SK-N-SH (cell line): ENCODE measurements at regions not wholly inside any gene's neighbourhood (a gene's known extent, or its start where the extent isn't known, plus 50 kb on each side); places are given as distances from the start of the nearest gene placed in this dataset.

Experiments used
- CTCF ChIA-PET: fragments of 300-600, 350-600 bp; formaldehyde crosslinking; extraction: SDS; loops from one replicate; lab custom pipeline; 2021; lab: Yijun Ruan, JAX
- POLR2A ChIA-PET: fragments of 350-600 bp; sonication (Branson Sonifier 250); formaldehyde crosslinking; extraction: SDS; loops from one replicate; lab custom pipeline; 2020; ENCODE audit warnings: antibody characterized with exemption, inconsistent platforms; lab: Yijun Ruan, JAX
- DNase-seq: peaks from one replicate; pipeline ENCODE4 v3.0.0; 2012
- H2AFZ ChIP-seq: fragments of 200-600 bp; sonication (generic); 2 replicates; pipeline ENCODE4 v1.8.1; 2016; ENCODE audit warnings: antibody characterized with exemption, mild to moderate bottlenecking, low read depth
- H3F3A ChIP-seq: fragments of 200-600 bp; sonication (generic); replicated peaks from 2 replicates; pipeline ENCODE3; 2016; ENCODE audit warnings: antibody characterized with exemption, mild to moderate bottlenecking; ENCODE audit not compliant: insufficient read depth
- H3K27ac ChIP-seq, 2 experiments: fragments of 200-500 bp in 1 of 2; fragments of 200-600 bp in 1 of 2; sonication (Bioruptor generic) in 1 of 2; sonication (generic), shearing (Covaris generic) in 1 of 2; 2 replicates each; pipeline versions ENCODE4 v1.5.1 to v1.6.1; 2014 to 2016; ENCODE audit warnings: low read depth in 2 of 2, inconsistent platforms in 1 of 2, low read length in 1 of 2, mild to moderate bottlenecking in 1 of 2, mixed read lengths in 1 of 2
- H3K27me3 ChIP-seq: fragments of 200-600 bp; sonication (generic), shearing (Covaris generic); 2 replicates; pipeline ENCODE4 v1.6.1; 2016; ENCODE audit warnings: mixed run types; ENCODE audit not compliant: insufficient read depth
- H3K36me3 ChIP-seq, 2 experiments: fragments of 200-500 bp in 1 of 2; fragments of 200-600 bp in 1 of 2; sonication (Bioruptor generic) in 1 of 2; sonication (generic) in 1 of 2; replicated peaks in 1 of 2; 2 replicates each; pipeline versions ENCODE3 to v1.5.1; 2014 to 2016; ENCODE audit warnings: low read length in 1 of 2, mild to moderate bottlenecking in 1 of 2; ENCODE audit not compliant: insufficient read depth in 2 of 2, control insufficient read depth in 1 of 2
- H3K4me1 ChIP-seq, 2 experiments: fragments of 200-500 bp in 1 of 2; fragments of 200-600 bp in 1 of 2; sonication (Bioruptor generic) in 1 of 2; sonication (generic), shearing (Covaris generic) in 1 of 2; 2 replicates each; pipeline versions ENCODE4 v1.5.1 to v1.6.1; 2014 to 2016; ENCODE audit warnings: low read depth in 1 of 2, low read length in 1 of 2, mixed run types in 1 of 2; ENCODE audit not compliant: insufficient read depth in 2 of 2, control insufficient read depth in 1 of 2
- H3K4me2 ChIP-seq: fragments of 200-600 bp; sonication (generic), shearing (Covaris generic); 2 replicates; pipeline ENCODE4 v1.6.1; 2017; ENCODE audit warnings: mixed run types
- H3K4me3 ChIP-seq, 2 experiments: fragments of 200-500 bp in 1 of 2; fragments of 200-600 bp in 1 of 2; sonication (Bioruptor generic) in 1 of 2; sonication (generic), shearing (Covaris generic) in 1 of 2; 2 replicates each; pipeline versions ENCODE4 v1.5.1 to v1.8.1; 2014 to 2016; ENCODE audit warnings: low read depth in 2 of 2, inconsistent platforms in 1 of 2, low read length in 1 of 2, mild to moderate bottlenecking in 1 of 2, mixed read lengths in 1 of 2, moderate library complexity in 1 of 2
- H3K79me2 ChIP-seq: fragments of 200-600 bp; sonication (generic); 2 replicates; pipeline ENCODE4 v1.8.1; 2017; ENCODE audit warnings: mild to moderate bottlenecking; ENCODE audit not compliant: insufficient read depth
- H3K9ac ChIP-seq: fragments of 200-600 bp; sonication (generic); 2 replicates; pipeline ENCODE4 v1.6.1; 2017; ENCODE audit warnings: mixed run types
- H3K9me2 ChIP-seq: fragments of 200-600 bp; sonication (generic); 2 replicates; pipeline ENCODE4 v1.6.1; 2017; ENCODE audit warnings: mixed run types
- H3K9me3 ChIP-seq: fragments of 200-600 bp; sonication (generic); 2 replicates; pipeline ENCODE4 v1.6.1; 2017; ENCODE audit warnings: mixed run types, mild to moderate bottlenecking, moderate library complexity
- H4K20me1 ChIP-seq: fragments of 200-600 bp; sonication (generic); 2 replicates; pipeline ENCODE4 v1.6.1; 2017; ENCODE audit warnings: mild to moderate bottlenecking, mixed run types; ENCODE audit not compliant: insufficient read depth
- CHD2 ChIP-seq: fragments of 150-350 bp; IDR thresholded peaks from 2 replicates; pipeline ENCODE4 v1.6.1; 2018; ENCODE audit warnings: low read length; ENCODE audit not compliant: partially characterized antibody
- EP300 ChIP-seq, 2 experiments: IDR thresholded peaks; 2 replicates each; pipeline versions ENCODE4 v1.4.0 to v1.6.1; 2012; ENCODE audit warnings: borderline replicate concordance in 1 of 2, low read depth in 1 of 2, low read length in 1 of 2
- GABPA ChIP-seq: IDR thresholded peaks from 2 replicates; pipeline ENCODE4 v1.4.0; 2012; ENCODE audit warnings: low read depth, mild to moderate bottlenecking
- GATA2 ChIP-seq: sonication (generic); formaldehyde crosslinking; IDR thresholded peaks from 2 replicates; pipeline ENCODE4 v1.5.0; 2020; ENCODE audit warnings: mild to moderate bottlenecking, missing genetic modification reagents
- MEF2A ChIP-seq: IDR thresholded peaks from 2 replicates; pipeline ENCODE4 v1.4.0; 2012; ENCODE audit warnings: low read depth, borderline replicate concordance
- NRF1 ChIP-seq: IDR thresholded peaks from 2 replicates; pipeline ENCODE4 v1.6.1; 2012; ENCODE audit warnings: low read depth, mild to moderate bottlenecking, low read length
- POLR2AphosphoS5 ChIP-seq: IDR thresholded peaks from 2 replicates; pipeline ENCODE4 v1.6.1; 2012; ENCODE audit warnings: low read depth, low read length
- RAD21 ChIP-seq: IDR thresholded peaks from 2 replicates; pipeline ENCODE4 v1.6.1; 2012; ENCODE audit warnings: mild to moderate bottlenecking, low read length
- RCOR1 ChIP-seq: fragments of 150-350 bp; IDR thresholded peaks from 2 replicates; pipeline ENCODE4 v1.6.1; 2017; ENCODE audit warnings: antibody characterized with exemption, low read length
- RFX5 ChIP-seq: IDR thresholded peaks from 2 replicates; pipeline ENCODE4 v1.6.1; 2012; ENCODE audit warnings: mild to moderate bottlenecking, improper control_type of control experiment, low read length
- SMC3 ChIP-seq: IDR thresholded peaks from 2 replicates; pipeline ENCODE4 v1.6.1; 2012; ENCODE audit warnings: low read depth, low read length, improper control_type of control experiment
- TAF1 ChIP-seq: IDR thresholded peaks from 2 replicates; pipeline ENCODE4 v1.6.1; 2012; ENCODE audit warnings: low read depth, mild to moderate bottlenecking, low read length, moderate library complexity, borderline replicate concordance
- TCF12 ChIP-seq: IDR thresholded peaks from 2 replicates; pipeline ENCODE4 v1.4.0; 2012
- TEAD4 ChIP-seq: IDR thresholded peaks from 2 replicates; pipeline ENCODE4 v1.4.0; 2012; ENCODE audit warnings: mild to moderate bottlenecking, borderline replicate concordance; ENCODE audit not compliant: insufficient read depth
- YY1 ChIP-seq: IDR thresholded peaks from 2 replicates; pipeline ENCODE4 v1.4.0; 2012; ENCODE audit warnings: low read depth, mild to moderate bottlenecking
- WGBS: methylation state at CpG from one replicate; pipeline ENCODE4 v1.1.6; 2017; ENCODE audit warnings: low lambda C conversion rate; 5-methylcytosine and 5-hydroxymethylcytosine counted together
- TF ChIP-seq, protein P1 (sequence below): fragments of 200-600 bp; sonication (generic); IDR thresholded peaks from 2 replicates; pipeline ENCODE4 v1.6.1; 2017; ENCODE audit warnings: antibody characterized with exemption, mild to moderate bottlenecking, moderate library complexity
- TF ChIP-seq, protein P2 (sequence below): IDR thresholded peaks from 2 replicates; pipeline ENCODE4; 2012
- TF ChIP-seq, protein P3 (sequence below): IDR thresholded peaks from 2 replicates; pipeline ENCODE4 v1.4.0; 2012; ENCODE audit warnings: low read depth

DNA sequence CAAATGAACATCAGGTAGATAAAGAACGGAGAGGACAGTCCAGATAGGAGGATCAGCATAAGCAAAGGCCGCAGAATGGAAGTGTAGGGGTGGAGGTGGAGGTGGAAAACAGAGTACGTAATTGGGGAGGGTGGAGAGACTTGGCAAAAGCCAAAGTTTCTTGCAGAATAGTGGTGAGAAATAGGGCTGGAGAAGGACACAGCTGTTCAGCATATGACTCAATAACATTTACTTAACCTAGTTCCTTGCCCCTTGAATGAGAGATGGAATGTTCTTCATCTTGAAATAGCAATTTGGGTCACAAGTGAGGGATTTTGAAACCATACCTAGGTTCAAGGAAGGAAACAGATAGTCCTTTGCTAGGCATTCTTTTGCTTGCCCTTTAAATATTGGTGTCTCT is 235.9 kb upstream of the ARHGAP20 start:
- ChIA-PET POLR2A (no interaction called here), CTCF (interaction anchor here (0.6 kb wide), 1 partner anchor 270 kb away, joined by 4 read pairs; no protein-coding TSS in a partner anchor)
- H3K4me2 ChIP-seq, result no peak overlapping the region
- TF ChIP-seq TCF12 (no peak), GATA2 (no peak), RFX5 (no peak), MEF2A (no peak), CHD2 (no peak), YY1 (no peak), TAF1 (no peak), GABPA (no peak)
- WGBS, result 70% methylated on average over 3 of the region's 3 CpGs
- no peak overlapping the region for H3K27ac ChIP-seq
- no peaks in the 10 kb centered on the region for H3K79me2 ChIP-seq
- no peaks in the 10 kb centered on the region for H3K9me3 ChIP-seq
- H3K9me2 ChIP-seq, result no peaks in the 10 kb centered on the region
- no peak overlapping the region for H3K4me3 ChIP-seq
- H3K4me1 ChIP-seq, result peaks cover 0 to 2% of the 10 kb centered on the region in 2 experiments; a peak in 1 of 4 replicates
- no peaks in the 10 kb centered on the region for H3K36me3 ChIP-seq
- no peak overlapping the region for H3K9ac ChIP-seq
- DNase-seq, result no peak
- no peaks in the 10 kb centered on the region for H3K27me3 ChIP-seq
- H3F3A ChIP-seq, result no peaks in the 10 kb centered on the region
- H4K20me1 ChIP-seq, result no peaks in the 10 kb centered on the region
- H2AFZ ChIP-seq, result no peak overlapping the region

DNA sequence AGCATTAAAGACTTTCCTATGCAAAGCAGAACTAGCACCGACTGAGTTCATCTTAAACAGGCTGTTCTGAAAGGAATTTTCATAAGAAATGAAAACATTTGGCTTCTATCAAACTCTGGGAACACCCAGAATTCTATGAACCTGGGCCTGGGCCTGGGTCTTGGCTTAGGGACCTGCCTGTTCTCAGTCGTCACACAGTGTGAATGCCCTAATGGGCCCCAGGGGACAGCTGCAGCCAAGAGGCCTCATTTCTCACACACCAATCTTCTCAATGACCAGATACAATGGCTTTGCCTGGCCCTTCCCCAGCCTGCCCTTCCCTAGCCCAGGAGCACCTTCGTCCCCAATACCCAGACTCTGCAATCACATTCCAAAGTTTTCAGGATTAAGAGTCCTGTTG is 234.9 kb upstream of the ARHGAP20 start:
- ChIA-PET POLR2A (no interaction called here), CTCF (no interaction called here)
- 67% methylated on average over 3 of the region's 3 CpGs for WGBS
- H3K9ac ChIP-seq, result no peak overlapping the region
- H3K36me3 ChIP-seq, result no peaks in the 10 kb centered on the region
- no peaks in the 10 kb centered on the region for H3K9me2 ChIP-seq
- H3K79me2 ChIP-seq, result no peaks in the 10 kb centered on the region
- no peak overlapping the region for H3K4me2 ChIP-seq
- no peaks in the 10 kb centered on the region for H4K20me1 ChIP-seq
- TF ChIP-seq, protein P1, sequence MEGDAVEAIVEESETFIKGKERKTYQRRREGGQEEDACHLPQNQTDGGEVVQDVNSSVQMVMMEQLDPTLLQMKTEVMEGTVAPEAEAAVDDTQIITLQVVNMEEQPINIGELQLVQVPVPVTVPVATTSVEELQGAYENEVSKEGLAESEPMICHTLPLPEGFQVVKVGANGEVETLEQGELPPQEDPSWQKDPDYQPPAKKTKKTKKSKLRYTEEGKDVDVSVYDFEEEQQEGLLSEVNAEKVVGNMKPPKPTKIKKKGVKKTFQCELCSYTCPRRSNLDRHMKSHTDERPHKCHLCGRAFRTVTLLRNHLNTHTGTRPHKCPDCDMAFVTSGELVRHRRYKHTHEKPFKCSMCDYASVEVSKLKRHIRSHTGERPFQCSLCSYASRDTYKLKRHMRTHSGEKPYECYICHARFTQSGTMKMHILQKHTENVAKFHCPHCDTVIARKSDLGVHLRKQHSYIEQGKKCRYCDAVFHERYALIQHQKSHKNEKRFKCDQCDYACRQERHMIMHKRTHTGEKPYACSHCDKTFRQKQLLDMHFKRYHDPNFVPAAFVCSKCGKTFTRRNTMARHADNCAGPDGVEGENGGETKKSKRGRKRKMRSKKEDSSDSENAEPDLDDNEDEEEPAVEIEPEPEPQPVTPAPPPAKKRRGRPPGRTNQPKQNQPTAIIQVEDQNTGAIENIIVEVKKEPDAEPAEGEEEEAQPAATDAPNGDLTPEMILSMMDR, result no peak
- TF ChIP-seq SMC3, result no peak
- TF ChIP-seq NRF1, result no peak
- TF ChIP-seq, protein P2, sequence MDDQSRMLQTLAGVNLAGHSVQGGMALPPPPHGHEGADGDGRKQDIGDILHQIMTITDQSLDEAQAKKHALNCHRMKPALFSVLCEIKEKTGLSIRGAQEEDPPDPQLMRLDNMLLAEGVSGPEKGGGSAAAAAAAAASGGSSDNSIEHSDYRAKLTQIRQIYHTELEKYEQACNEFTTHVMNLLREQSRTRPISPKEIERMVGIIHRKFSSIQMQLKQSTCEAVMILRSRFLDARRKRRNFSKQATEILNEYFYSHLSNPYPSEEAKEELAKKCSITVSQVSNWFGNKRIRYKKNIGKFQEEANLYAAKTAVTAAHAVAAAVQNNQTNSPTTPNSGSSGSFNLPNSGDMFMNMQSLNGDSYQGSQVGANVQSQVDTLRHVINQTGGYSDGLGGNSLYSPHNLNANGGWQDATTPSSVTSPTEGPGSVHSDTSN, result no peak
- no peak for TF ChIP-seq RFX5
- TF ChIP-seq, protein P3, sequence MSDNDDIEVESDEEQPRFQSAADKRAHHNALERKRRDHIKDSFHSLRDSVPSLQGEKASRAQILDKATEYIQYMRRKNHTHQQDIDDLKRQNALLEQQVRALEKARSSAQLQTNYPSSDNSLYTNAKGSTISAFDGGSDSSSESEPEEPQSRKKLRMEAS, result no peak
- no peak for TF ChIP-seq EP300 (IDR thresholded peaks at IDR 0.05; ENCODE audit: borderline replicate concordance in 1 of 2, low read depth in 1 of 2, low read length in 1 of 2)
- no peak for TF ChIP-seq RCOR1
- no peak for TF ChIP-seq TEAD4
- TF ChIP-seq POLR2AphosphoS5, result no peak
- no peak for TF ChIP-seq CHD2
- no peak for TF ChIP-seq GABPA
- TF ChIP-seq RAD21, result no peak
- no peak overlapping the region for H2AFZ ChIP-seq
- no peaks in the 10 kb centered on the region for H3F3A ChIP-seq
- H3K27me3 ChIP-seq, result no peaks in the 10 kb centered on the region
- no peak overlapping the region for H3K4me3 ChIP-seq
- H3K27ac ChIP-seq, result no peak overlapping the region
- H3K4me1 ChIP-seq, result peaks cover 0 to 2% of the 10 kb centered on the region in 2 experiments; a peak in 1 of 4 replicates
- no peak for DNase-seq
- no peaks in the 10 kb centered on the region for H3K9me3 ChIP-seq
